Ishikawa (cell line): ENCODE measurements at regions not wholly inside any gene's neighbourhood (a gene's known extent, or its start where the extent isn't known, plus 50 kb on each side); places are given as distances from the start of the nearest gene placed in this dataset.

Experiments used
- CEBPB ChIP-seq: IDR thresholded peaks from 2 replicates; pipeline ENCODE4 v1.6.1; 2012
- CREB1 ChIP-seq: IDR thresholded peaks from 2 replicates; pipeline ENCODE4 v1.6.1; 2012; ENCODE audit warnings: low read depth
- EGR1 ChIP-seq: IDR thresholded peaks from 2 replicates; pipeline ENCODE4 v1.6.1; 2012
- EP300 ChIP-seq: IDR thresholded peaks from 2 replicates; pipeline ENCODE4 v1.6.1; 2012; ENCODE audit warnings: borderline replicate concordance
- FOXM1 ChIP-seq: IDR thresholded peaks from 2 replicates; pipeline ENCODE4 v1.6.1; 2012; ENCODE audit warnings: low read depth, borderline replicate concordance
- NFIC ChIP-seq: IDR thresholded peaks from 2 replicates; pipeline ENCODE4 v1.6.1; 2012
- RAD21 ChIP-seq: IDR thresholded peaks from 2 replicates; pipeline ENCODE4 v1.6.1; 2012; ENCODE audit warnings: low read depth
- TAF1 ChIP-seq: IDR thresholded peaks from 2 replicates; pipeline ENCODE4 v1.6.1; 2012; ENCODE audit warnings: low read depth, mild to moderate bottlenecking
- TCF12 ChIP-seq: IDR thresholded peaks from 2 replicates; pipeline ENCODE4 v1.6.1; 2012; ENCODE audit warnings: low read depth
- TEAD4 ChIP-seq: IDR thresholded peaks from 2 replicates; pipeline ENCODE4 v1.6.1; 2012
- YY1 ChIP-seq: IDR thresholded peaks from 2 replicates; pipeline ENCODE4 v1.6.1; 2012; ENCODE audit warnings: low read depth
- ZBTB7A ChIP-seq: IDR thresholded peaks from 2 replicates; pipeline ENCODE4 v1.6.1; 2012; ENCODE audit warnings: low read depth
- TF ChIP-seq, protein P1 (sequence below): IDR thresholded peaks from 2 replicates; pipeline ENCODE4 v1.6.1; 2012
- TF ChIP-seq, protein P2 (sequence below): IDR thresholded peaks from 2 replicates; pipeline ENCODE4 v1.6.1; 2012
- TF ChIP-seq, protein P3 (sequence below): IDR thresholded peaks from 2 replicates; pipeline ENCODE4 v1.6.1; 2012; ENCODE audit warnings: low read depth, mild to moderate bottlenecking

DNA sequence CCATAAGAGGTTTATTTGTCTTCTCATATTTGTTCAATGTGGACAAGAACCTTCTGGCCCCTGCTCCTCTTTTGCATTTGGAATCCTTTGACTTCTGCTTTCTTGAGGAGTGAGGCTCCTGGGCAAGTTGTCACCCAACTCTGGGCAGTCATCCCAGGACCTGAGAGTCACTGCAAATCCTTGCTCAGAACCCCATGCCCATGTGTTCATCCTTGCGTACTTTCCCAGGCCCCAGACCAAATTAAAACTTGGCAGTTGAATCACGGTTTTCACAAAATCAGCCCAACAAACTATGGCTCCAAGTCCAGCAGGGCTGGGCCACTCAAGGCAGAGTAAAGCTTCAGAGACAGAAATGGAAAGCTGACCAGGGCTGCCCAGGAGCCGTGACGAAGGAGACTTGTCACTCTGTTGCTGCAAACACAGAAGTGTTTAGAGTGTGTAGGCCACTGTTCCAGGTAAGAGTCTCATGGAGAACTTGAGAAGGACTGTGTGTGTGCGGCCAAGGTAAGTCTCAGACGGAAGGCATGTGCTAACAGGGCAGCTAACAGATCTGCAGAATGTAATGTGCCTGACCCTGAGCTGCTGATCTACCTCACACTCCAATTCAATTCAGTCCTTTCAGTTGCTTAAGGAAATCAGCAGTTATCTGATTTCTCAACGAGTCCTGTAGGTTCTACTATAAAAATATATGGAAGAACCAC lies 549.4 kb upstream of the HS6ST1 start:
- no peak for TF ChIP-seq CEBPB
- TF ChIP-seq, protein P1, sequence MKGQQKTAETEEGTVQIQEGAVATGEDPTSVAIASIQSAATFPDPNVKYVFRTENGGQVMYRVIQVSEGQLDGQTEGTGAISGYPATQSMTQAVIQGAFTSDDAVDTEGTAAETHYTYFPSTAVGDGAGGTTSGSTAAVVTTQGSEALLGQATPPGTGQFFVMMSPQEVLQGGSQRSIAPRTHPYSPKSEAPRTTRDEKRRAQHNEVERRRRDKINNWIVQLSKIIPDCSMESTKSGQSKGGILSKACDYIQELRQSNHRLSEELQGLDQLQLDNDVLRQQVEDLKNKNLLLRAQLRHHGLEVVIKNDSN = no peak
- TF ChIP-seq TEAD4 = no peak
- no peak for TF ChIP-seq TAF1
- TF ChIP-seq ZBTB7A = no peak
- TF ChIP-seq EGR1 = no peak
- TF ChIP-seq, protein P2, sequence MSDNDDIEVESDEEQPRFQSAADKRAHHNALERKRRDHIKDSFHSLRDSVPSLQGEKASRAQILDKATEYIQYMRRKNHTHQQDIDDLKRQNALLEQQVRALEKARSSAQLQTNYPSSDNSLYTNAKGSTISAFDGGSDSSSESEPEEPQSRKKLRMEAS = no peak
- no peak for TF ChIP-seq RAD21
- no peak for TF ChIP-seq FOXM1
- TF ChIP-seq EP300 = no peak
- no peak for TF ChIP-seq CREB1
- no peak for TF ChIP-seq YY1
- TF ChIP-seq TCF12 = no peak
- TF ChIP-seq NFIC = no peak

DNA sequence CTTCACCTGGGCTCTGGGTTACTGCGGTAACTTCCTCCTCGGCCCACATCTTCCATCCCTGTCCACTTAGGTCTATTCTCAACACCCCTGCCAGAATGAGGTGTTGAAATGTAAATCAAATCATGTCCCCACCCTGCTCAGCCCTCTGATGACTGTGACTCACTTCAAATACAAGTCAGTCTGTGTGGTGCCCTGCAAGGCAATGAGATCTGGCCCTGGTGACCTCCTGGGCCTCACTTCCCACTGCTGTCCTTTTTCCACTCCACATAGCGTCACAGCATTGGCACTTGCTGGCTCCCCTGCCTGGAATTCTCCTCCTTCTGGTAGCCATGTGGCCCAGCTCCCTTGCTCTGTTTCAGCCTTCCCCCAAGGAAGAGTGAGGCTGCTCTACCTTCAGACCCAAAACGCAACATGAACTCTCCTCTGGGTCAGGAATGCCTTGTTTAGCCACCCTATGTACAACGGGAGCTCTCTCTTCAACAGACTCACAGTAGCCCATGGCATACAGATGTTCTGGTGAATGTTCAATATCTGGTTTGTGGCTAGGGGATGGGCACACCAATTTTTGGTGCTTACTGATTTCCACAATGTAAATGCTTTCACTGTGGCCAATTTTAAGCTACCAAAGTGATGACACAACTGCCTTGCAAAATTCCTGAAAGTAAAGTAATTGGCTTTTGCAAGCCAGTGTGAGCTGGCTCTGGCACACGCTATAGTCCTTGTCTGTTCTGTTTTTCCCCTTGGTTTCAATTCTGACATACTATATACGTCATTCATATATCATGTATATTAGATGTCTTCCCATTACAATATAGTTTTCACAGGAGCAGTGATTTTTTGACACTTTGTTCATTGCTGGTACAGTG lies 550.3 kb upstream of the HS6ST1 start:
- TF ChIP-seq CREB1 (no peak), YY1 (no peak), FOXM1 (no peak), RAD21 (no peak), EP300 (no peak), EGR1 (no peak), NFIC (no peak), CEBPB (no peak), TAF1 (no peak), TCF12 (no peak), ZBTB7A (no peak), TEAD4 (no peak)
- TF ChIP-seq, protein P1 = no peak
- TF ChIP-seq, protein P3, sequence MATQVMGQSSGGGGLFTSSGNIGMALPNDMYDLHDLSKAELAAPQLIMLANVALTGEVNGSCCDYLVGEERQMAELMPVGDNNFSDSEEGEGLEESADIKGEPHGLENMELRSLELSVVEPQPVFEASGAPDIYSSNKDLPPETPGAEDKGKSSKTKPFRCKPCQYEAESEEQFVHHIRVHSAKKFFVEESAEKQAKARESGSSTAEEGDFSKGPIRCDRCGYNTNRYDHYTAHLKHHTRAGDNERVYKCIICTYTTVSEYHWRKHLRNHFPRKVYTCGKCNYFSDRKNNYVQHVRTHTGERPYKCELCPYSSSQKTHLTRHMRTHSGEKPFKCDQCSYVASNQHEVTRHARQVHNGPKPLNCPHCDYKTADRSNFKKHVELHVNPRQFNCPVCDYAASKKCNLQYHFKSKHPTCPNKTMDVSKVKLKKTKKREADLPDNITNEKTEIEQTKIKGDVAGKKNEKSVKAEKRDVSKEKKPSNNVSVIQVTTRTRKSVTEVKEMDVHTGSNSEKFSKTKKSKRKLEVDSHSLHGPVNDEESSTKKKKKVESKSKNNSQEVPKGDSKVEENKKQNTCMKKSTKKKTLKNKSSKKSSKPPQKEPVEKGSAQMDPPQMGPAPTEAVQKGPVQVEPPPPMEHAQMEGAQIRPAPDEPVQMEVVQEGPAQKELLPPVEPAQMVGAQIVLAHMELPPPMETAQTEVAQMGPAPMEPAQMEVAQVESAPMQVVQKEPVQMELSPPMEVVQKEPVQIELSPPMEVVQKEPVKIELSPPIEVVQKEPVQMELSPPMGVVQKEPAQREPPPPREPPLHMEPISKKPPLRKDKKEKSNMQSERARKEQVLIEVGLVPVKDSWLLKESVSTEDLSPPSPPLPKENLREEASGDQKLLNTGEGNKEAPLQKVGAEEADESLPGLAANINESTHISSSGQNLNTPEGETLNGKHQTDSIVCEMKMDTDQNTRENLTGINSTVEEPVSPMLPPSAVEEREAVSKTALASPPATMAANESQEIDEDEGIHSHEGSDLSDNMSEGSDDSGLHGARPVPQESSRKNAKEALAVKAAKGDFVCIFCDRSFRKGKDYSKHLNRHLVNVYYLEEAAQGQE = no peak
- TF ChIP-seq, protein P2 = no peak

DNA sequence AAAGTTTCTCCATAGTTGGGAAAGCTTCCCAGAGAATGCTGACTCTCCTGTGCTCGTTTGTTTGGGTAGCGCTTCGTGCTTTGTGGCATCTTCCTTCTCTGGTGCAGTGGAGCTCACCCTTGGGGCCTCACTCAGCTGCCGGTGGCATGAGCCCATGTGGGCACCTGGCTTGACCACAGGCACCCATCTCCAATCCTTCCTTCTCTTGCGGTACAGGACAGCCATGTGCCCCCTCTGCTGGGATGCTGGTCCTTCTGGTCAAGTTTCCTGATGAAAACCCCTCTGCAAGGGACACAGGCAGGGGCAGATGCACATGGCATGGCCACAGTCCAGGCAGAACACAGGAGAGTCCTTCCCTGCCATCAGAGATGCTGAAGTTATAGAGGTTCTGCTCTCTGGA lies 555.9 kb upstream of the HS6ST1 start:
- TF ChIP-seq YY1 (no peak), ZBTB7A (no peak), NFIC (no peak), RAD21 (no peak), CEBPB (no peak), EGR1 (no peak), TAF1 (no peak)
- TF ChIP-seq, protein P1 = no peak
- TF ChIP-seq, protein P3 = no peak

DNA sequence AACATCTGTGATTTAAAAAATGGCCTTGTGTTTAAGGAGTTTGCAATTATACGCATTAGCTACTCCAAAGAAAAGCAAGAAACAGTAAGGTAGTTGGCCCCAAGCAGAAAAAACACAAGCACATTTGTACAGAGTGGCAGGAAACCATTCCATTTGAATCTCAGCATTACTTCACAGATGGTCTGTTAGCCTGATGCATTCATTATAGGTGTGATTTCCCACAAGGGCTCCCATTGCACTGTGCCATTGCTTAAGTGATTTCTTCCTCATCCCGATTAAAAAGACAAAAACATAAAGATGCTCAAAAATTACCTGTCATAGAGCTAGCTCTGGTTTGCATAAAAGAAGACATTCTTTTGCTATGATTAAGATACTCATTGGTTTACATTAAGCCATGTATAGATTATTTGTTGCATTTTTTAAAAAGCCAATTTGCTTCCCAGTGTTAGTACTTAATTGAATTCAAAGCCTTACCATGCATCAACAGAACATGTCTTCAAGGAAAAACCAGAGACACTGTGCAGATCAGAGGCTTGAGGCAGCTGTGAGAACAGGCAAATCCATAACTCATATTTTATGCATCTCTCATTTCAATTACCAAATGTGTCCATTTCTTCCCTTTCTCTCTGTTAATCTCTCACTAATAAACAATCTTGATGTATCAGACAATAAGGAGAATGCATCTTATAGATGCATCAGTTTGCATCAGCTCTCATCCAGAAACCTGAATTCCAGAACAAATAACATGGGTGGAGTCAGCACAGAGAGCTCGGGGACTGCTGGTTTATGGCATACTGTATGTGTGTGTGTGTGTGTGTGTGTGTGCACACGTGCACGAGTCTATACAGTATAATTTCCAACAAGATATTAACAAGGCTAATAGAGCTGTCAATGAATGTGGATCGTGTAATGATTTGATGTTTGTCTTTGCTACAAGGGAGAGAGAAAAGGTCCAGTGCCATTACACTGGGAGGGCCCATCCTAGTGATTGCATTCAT lies 558.6 kb upstream of the HS6ST1 start:
- no peak for TF ChIP-seq CREB1
- TF ChIP-seq FOXM1 = no peak
- no peak for TF ChIP-seq EGR1
- TF ChIP-seq, protein P3 = no peak
- TF ChIP-seq, protein P1 = no peak
- TF ChIP-seq NFIC = no peak
- TF ChIP-seq, protein P2 = no peak
- no peak for TF ChIP-seq CEBPB
- TF ChIP-seq RAD21 = no peak
- TF ChIP-seq TEAD4 = no peak
- no peak for TF ChIP-seq YY1
